ENCODE measurements at regions not wholly inside any gene's neighbourhood (a gene's known extent, or its start where the extent isn't known, plus 50 kb on each side); places are given as distances from the start of the nearest gene placed in this dataset.

DNA sequence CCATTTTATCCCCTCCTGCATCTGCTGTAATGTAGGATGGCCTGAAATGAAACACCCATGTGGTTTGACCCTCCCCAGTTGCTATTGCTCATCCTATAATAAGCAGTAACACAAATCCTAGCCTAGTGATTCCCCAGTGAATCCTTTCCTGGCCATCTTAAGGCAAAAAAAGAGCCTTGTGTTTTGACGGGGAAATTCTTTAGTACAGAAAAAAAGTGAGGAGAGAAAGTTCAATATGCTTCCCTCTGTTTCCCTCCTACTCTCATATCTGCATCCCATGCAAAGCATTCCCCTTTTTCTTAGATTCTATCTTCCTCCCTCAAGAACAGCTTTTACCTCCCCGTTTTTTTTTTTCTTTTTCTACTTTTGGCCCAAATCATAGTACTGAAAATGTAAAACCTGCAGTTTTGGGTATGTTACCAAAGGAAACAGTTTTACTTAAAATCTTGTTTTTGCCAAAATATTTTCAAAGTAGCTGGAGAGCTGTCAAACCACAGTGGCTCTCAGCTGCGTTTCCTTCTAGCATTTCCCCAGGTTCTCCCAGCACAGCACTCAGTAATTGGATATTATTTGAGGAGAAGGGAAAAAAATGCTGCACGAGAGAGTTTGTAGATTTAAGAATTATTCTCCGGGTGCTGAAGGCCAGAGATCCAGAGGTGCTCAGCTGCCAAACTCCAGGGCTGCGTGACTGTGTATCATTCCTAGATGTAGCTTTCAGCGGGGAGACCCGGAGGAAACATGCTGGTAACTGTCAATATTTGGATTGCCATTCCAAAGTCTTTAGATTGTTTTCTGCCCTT, 321.4 kb downstream of the NPR3 start:
- 32% methylated on average over 8 of the region's 8 CpGs for WGBS
- H3K36me3 ChIP-seq (ENCODE audit: control insufficient read depth in 4 of 4, insufficient read depth in 3 of 4, low read depth in 1 of 4, low read length in 3 of 4): no peaks in the 10 kb centered on the region
- TF ChIP-seq, protein P1, sequence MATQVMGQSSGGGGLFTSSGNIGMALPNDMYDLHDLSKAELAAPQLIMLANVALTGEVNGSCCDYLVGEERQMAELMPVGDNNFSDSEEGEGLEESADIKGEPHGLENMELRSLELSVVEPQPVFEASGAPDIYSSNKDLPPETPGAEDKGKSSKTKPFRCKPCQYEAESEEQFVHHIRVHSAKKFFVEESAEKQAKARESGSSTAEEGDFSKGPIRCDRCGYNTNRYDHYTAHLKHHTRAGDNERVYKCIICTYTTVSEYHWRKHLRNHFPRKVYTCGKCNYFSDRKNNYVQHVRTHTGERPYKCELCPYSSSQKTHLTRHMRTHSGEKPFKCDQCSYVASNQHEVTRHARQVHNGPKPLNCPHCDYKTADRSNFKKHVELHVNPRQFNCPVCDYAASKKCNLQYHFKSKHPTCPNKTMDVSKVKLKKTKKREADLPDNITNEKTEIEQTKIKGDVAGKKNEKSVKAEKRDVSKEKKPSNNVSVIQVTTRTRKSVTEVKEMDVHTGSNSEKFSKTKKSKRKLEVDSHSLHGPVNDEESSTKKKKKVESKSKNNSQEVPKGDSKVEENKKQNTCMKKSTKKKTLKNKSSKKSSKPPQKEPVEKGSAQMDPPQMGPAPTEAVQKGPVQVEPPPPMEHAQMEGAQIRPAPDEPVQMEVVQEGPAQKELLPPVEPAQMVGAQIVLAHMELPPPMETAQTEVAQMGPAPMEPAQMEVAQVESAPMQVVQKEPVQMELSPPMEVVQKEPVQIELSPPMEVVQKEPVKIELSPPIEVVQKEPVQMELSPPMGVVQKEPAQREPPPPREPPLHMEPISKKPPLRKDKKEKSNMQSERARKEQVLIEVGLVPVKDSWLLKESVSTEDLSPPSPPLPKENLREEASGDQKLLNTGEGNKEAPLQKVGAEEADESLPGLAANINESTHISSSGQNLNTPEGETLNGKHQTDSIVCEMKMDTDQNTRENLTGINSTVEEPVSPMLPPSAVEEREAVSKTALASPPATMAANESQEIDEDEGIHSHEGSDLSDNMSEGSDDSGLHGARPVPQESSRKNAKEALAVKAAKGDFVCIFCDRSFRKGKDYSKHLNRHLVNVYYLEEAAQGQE (IDR thresholded peaks at IDR 0.05): no peak
- TF ChIP-seq FOXA1 (IDR thresholded peaks at IDR 0.05) (no peak), YY1 (IDR thresholded peaks at IDR 0.05) (no peak), JUND (IDR thresholded peaks at IDR 0.05) (no peak), HNF4A (conservative IDR thresholded peaks at IDR 0.05) (no peak), RAD21 (IDR thresholded peaks at IDR 0.05) (no peak), GABPA (IDR thresholded peaks at IDR 0.05 in 1 of 2, conservative IDR thresholded peaks at IDR 0.05 in 1 of 2) (no peak), EGR1 (IDR thresholded peaks at IDR 0.05; ENCODE audit: low read depth in 2 of 2) (no peak)
- TF ChIP-seq, protein P2, sequence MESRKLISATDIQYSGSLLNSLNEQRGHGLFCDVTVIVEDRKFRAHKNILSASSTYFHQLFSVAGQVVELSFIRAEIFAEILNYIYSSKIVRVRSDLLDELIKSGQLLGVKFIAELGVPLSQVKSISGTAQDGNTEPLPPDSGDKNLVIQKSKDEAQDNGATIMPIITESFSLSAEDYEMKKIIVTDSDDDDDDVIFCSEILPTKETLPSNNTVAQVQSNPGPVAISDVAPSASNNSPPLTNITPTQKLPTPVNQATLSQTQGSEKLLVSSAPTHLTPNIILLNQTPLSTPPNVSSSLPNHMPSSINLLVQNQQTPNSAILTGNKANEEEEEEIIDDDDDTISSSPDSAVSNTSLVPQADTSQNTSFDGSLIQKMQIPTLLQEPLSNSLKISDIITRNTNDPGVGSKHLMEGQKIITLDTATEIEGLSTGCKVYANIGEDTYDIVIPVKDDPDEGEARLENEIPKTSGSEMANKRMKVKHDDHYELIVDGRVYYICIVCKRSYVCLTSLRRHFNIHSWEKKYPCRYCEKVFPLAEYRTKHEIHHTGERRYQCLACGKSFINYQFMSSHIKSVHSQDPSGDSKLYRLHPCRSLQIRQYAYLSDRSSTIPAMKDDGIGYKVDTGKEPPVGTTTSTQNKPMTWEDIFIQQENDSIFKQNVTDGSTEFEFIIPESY (IDR thresholded peaks at IDR 0.05): no peak
- TF ChIP-seq, protein P3, sequence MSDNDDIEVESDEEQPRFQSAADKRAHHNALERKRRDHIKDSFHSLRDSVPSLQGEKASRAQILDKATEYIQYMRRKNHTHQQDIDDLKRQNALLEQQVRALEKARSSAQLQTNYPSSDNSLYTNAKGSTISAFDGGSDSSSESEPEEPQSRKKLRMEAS (IDR thresholded peaks at IDR 0.05): no peak
- H3K9ac ChIP-seq (ENCODE audit: low read depth in 1 of 2, low read length in 2 of 2): no peak overlapping the region
- no peaks in the 10 kb centered on the region for H3K27me3 ChIP-seq (ENCODE audit: control insufficient read depth in 4 of 4, insufficient read depth in 4 of 4, low read length in 3 of 4)
- no peaks in the 10 kb centered on the region for H3K4me1 ChIP-seq (ENCODE audit: control insufficient read depth in 4 of 4, insufficient read depth in 4 of 4, low read length in 3 of 4)
- no peak overlapping the region for H3K27ac ChIP-seq (ENCODE audit: low read depth in 1 of 2, low read length in 2 of 2)
- no peak for DNase-seq (ENCODE audit: low spot score)
- H3K9me3 ChIP-seq (ENCODE audit: control insufficient read depth in 4 of 4, low read length in 3 of 4): no peaks in the 10 kb centered on the region
- H3K4me3 ChIP-seq (ENCODE audit: low read depth in 1 of 3, low read length in 3 of 3): no peak overlapping the region

DNA sequence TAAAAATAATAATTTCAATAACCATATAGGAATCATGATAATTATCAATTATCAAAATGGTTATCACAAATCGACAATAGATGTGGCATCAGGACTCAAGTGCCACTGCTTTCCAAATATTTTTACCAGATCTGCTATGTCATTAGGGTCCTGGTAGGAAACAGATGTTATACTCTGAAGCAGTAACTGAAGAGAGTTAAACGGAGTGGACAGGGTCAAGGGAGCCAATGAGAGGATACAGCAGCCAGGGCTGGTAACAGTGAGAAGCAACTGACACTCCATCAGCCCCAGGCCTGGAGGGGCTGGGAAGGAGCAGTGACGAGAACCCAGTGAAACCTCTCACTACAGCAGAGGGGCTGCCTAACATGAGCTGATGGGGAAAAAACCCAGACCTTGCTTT, 322.4 kb downstream of the NPR3 start:
- WGBS: 79% methylated on average over 3 of the region's 3 CpGs
- Histone ChIP-seq H3K4me1 (ENCODE audit: control insufficient read depth in 4 of 4, insufficient read depth in 4 of 4, low read length in 3 of 4) (no peaks in the 10 kb centered on the region), H3K27me3 (ENCODE audit: control insufficient read depth in 4 of 4, insufficient read depth in 4 of 4, low read length in 3 of 4) (no peaks in the 10 kb centered on the region), H3K9me3 (ENCODE audit: control insufficient read depth in 4 of 4, low read length in 3 of 4) (no peaks in the 10 kb centered on the region), H3K36me3 (ENCODE audit: control insufficient read depth in 4 of 4, insufficient read depth in 3 of 4, low read depth in 1 of 4, low read length in 3 of 4) (no peaks in the 10 kb centered on the region), H3K4me3 (ENCODE audit: low read depth in 1 of 3, low read length in 3 of 3) (no peak overlapping the region), H3K9ac (ENCODE audit: low read depth in 1 of 2, low read length in 2 of 2) (no peak overlapping the region), H3K27ac (ENCODE audit: low read depth in 1 of 2, low read length in 2 of 2) (no peak overlapping the region)
- TF ChIP-seq, protein P4, sequence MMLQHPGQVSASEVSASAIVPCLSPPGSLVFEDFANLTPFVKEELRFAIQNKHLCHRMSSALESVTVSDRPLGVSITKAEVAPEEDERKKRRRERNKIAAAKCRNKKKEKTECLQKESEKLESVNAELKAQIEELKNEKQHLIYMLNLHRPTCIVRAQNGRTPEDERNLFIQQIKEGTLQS (IDR thresholded peaks at IDR 0.05): no peak
- no peak for DNase-seq (ENCODE audit: low spot score)

DNA sequence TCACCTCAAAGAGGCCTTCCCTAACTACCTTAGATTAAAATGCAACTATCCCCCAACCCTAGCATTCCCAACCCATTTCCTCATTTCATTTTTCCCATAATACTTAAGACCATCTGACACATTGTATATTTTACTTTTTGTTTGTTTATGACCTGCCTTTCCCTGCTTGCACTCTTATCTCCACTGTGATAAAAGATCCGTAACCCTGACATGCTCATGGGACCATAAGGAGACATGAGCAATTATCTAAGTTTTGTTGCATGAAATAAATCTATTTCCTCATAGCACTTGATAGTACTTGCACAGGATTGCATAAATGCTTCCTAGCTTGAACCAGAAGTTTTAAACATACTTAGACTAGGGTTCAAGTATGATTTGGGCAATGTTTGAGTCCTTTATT, 323.7 kb downstream of the NPR3 start:
- no peaks in the 10 kb centered on the region for H3K36me3 ChIP-seq (ENCODE audit: control insufficient read depth in 4 of 4, insufficient read depth in 3 of 4, low read depth in 1 of 4, low read length in 3 of 4)
- 87% methylated on average over 1 of the region's 1 CpG for WGBS
- no peaks in the 10 kb centered on the region for H3K4me1 ChIP-seq (ENCODE audit: control insufficient read depth in 4 of 4, insufficient read depth in 4 of 4, low read length in 3 of 4)
- H3K9me3 ChIP-seq (ENCODE audit: control insufficient read depth in 4 of 4, low read length in 3 of 4): no peaks in the 10 kb centered on the region
- TF ChIP-seq, protein P4 (IDR thresholded peaks at IDR 0.05): no peak
- TF ChIP-seq TAF1 (conservative IDR thresholded peaks at IDR 0.05): no peak
- no peak for TF ChIP-seq FOXA1 (IDR thresholded peaks at IDR 0.05)
- no peak for TF ChIP-seq HNF4A (conservative IDR thresholded peaks at IDR 0.05)
- TF ChIP-seq RAD21 (IDR thresholded peaks at IDR 0.05): no peak
- TF ChIP-seq FOXA2 (IDR thresholded peaks at IDR 0.05): no peak
- no peak for TF ChIP-seq GABPA (IDR thresholded peaks at IDR 0.05 in 1 of 2, conservative IDR thresholded peaks at IDR 0.05 in 1 of 2)
- TF ChIP-seq EGR1 (IDR thresholded peaks at IDR 0.05; ENCODE audit: low read depth in 2 of 2): no peak
- no peak for TF ChIP-seq NR2F2 (IDR thresholded peaks at IDR 0.05)
- no peak for DNase-seq (ENCODE audit: low spot score)
- H3K27me3 ChIP-seq (ENCODE audit: control insufficient read depth in 4 of 4, insufficient read depth in 4 of 4, low read length in 3 of 4): no peaks in the 10 kb centered on the region
- no peak overlapping the region for H3K4me3 ChIP-seq (ENCODE audit: low read depth in 1 of 3, low read length in 3 of 3)
- H3K9ac ChIP-seq (ENCODE audit: low read depth in 1 of 2, low read length in 2 of 2): no peak overlapping the region
- no peak overlapping the region for H3K27ac ChIP-seq (ENCODE audit: low read depth in 1 of 2, low read length in 2 of 2)
